HCT116 (cell line): ENCODE measurements at regions not wholly inside any gene's neighbourhood (a gene's known extent, or its start where the extent isn't known, plus 50 kb on each side); places are given as distances from the start of the nearest gene placed in this dataset.

ENCODE experiments used
- ATAC-seq: fragments of 200-7000 bp; cut with Tn5 transposase; 2 replicates; pipeline ENCODE4 v1.9.1; 2020; ENCODE audit warnings: mild to moderate bottlenecking, moderate library complexity
- BruUV-seq: library from RNA; stranded (reverse); fragments of 400-500 nt; replicated peaks from 2 replicates; lab custom pipeline; 2021; lab: Mats Ljungman, UMichigan
- CTCF ChIA-PET: fragments of 300-600 bp; sonication (Branson Sonifier 250); formaldehyde crosslinking; loops from one replicate; lab custom pipeline; 2021; ENCODE audit warnings: antibody characterized with exemption; lab: Charles Lee
- POLR2A ChIA-PET: fragments of 300-600, 350-600 bp; sonication (Branson Sonifier 250); formaldehyde crosslinking; loops from one replicate; lab custom pipeline; 2021; ENCODE audit warnings: antibody characterized with exemption; lab: Charles Lee
- RAD21 ChIA-PET, 2 experiments: fragments of 300-600 bp; sonication (Branson Sonifier 250); formaldehyde crosslinking; loops; one replicate each; lab custom pipeline; 2023; ENCODE audit warnings: low total read pairs in 2 of 2; ENCODE audit not compliant: uncharacterized antibody in 2 of 2, unreplicated experiment in 2 of 2, low non-redundant PET in 1 of 2; lab: Charles Lee
- DNase-seq: peaks from one replicate; pipeline ENCODE4 v3.0.0-alpha.2; 2010; ENCODE audit warnings: low read depth, low spot score
- H2AFZ ChIP-seq: fragments of 200-600 bp; shearing (Covaris generic), sonication (generic); 2 replicates; pipeline ENCODE4 v1.6.1; 2017; ENCODE audit warnings: low read depth, mixed run types, mixed read lengths, antibody characterized with exemption, low read length; ENCODE audit not compliant: poor library complexity, severe bottlenecking
- H3K27ac ChIP-seq: 2 replicates; pipeline ENCODE4 v1.5.1; 2012; ENCODE audit warnings: low read depth, low read length
- H3K27me3 ChIP-seq: fragments of 200-600 bp; sonication (generic); 2 replicates; pipeline ENCODE4 v1.6.1; 2016; ENCODE audit warnings: mixed run types, low read length, mixed read lengths; ENCODE audit not compliant: insufficient read depth
- H3K36me3 ChIP-seq, 2 experiments: fragments of 200-500 bp in 1 of 2; fragments of 200-600 bp in 1 of 2; sonication (Bioruptor generic) in 1 of 2; sonication (generic) in 1 of 2; 2 replicates each; pipeline versions ENCODE4 v1.5.1 to v1.6.1; 2014 to 2016; ENCODE audit warnings: low read length in 2 of 2, inconsistent platforms in 1 of 2, mixed read lengths in 1 of 2, mixed run types in 1 of 2; ENCODE audit not compliant: insufficient read depth in 2 of 2, control insufficient read depth in 1 of 2
- H3K4me1 ChIP-seq, 2 experiments: fragments of 200-600 bp in 1 of 2; sonication (generic) in 1 of 2; 2 replicates each; pipeline versions ENCODE4 v1.5.1 to v1.6.1; 2012 to 2017; ENCODE audit warnings: low read length in 2 of 2, inconsistent platforms in 1 of 2, mild to moderate bottlenecking in 1 of 2, mixed read lengths in 1 of 2, mixed run types in 1 of 2, moderate library complexity in 1 of 2; ENCODE audit not compliant: insufficient read depth in 2 of 2, control insufficient read depth in 1 of 2
- H3K4me2 ChIP-seq: fragments of 200-600 bp; sonication (generic); 2 replicates; pipeline ENCODE4 v1.6.1; 2017; ENCODE audit warnings: mixed run types, low read length, mixed read lengths
- H3K4me3 ChIP-seq, 2 experiments: fragments of 200-600 bp in 1 of 2; sonication (generic) in 1 of 2; replicated peaks in 1 of 2; 2 replicates each; pipeline ENCODE4 v1.5.1; 2011 to 2016; ENCODE audit warnings: low read length in 2 of 2, control low read depth in 1 of 2, low read depth in 1 of 2, mild to moderate bottlenecking in 1 of 2, mixed read lengths in 1 of 2, mixed run types in 1 of 2
- H3K79me2 ChIP-seq: fragments of 200-600 bp; sonication (generic); 2 replicates; pipeline ENCODE4 v1.6.1; 2017; ENCODE audit warnings: mild to moderate bottlenecking, mixed run types, low read length, moderate library complexity, mixed read lengths; ENCODE audit not compliant: insufficient read depth
- H3K9ac ChIP-seq: fragments of 200-600 bp; sonication (generic); 2 replicates; pipeline ENCODE4 v1.6.1; 2016; ENCODE audit warnings: low read length, mixed read lengths
- H3K9me2 ChIP-seq: fragments of 200-600 bp; sonication (generic), shearing (Covaris generic); 2 replicates; pipeline ENCODE4 v1.6.1; 2017; ENCODE audit warnings: mixed run types, mild to moderate bottlenecking, moderate library complexity; ENCODE audit not compliant: insufficient read depth
- H3K9me3 ChIP-seq, 2 experiments: fragments of 200-500 bp in 1 of 2; fragments of 200-600 bp in 1 of 2; sonication (Bioruptor generic) in 1 of 2; sonication (generic) in 1 of 2; 2 replicates each; pipeline ENCODE4 v1.6.1; 2014 to 2017; ENCODE audit warnings: low read length in 2 of 2, mixed read lengths in 2 of 2, inconsistent platforms in 1 of 2, low read depth in 1 of 2, mild to moderate bottlenecking in 1 of 2, mixed run types in 1 of 2, moderate library complexity in 1 of 2; ENCODE audit not compliant: control insufficient read depth in 1 of 2, insufficient read depth in 1 of 2
- H4K20me1 ChIP-seq: fragments of 200-600 bp; sonication (generic), shearing (Covaris generic); 2 replicates; pipeline ENCODE4 v1.6.1; 2017; ENCODE audit warnings: mixed run types, mild to moderate bottlenecking, moderate library complexity; ENCODE audit not compliant: insufficient read depth
- CBX3 ChIP-seq: IDR thresholded peaks from 2 replicates; pipeline ENCODE4 v1.6.1; 2012; ENCODE audit warnings: low read depth
- CEBPB ChIP-seq: IDR thresholded peaks from 2 replicates; pipeline ENCODE4 v1.6.1; 2012; ENCODE audit warnings: low read depth
- EGR1 ChIP-seq: IDR thresholded peaks from 2 replicates; pipeline ENCODE4 v1.6.1; 2012; ENCODE audit warnings: low read depth
- ELF1 ChIP-seq: IDR thresholded peaks from 2 replicates; pipeline ENCODE4 v1.6.1; 2012; ENCODE audit warnings: low read depth, borderline replicate concordance
- EZH2 ChIP-seq: fragments of 200-600 bp; sonication (generic); IDR thresholded peaks from 2 replicates; pipeline ENCODE4 v1.6.1; 2017; ENCODE audit warnings: antibody characterized with exemption, mixed run types
- EZH2phosphoT487 ChIP-seq: fragments of 200-600 bp; IDR thresholded peaks from 2 replicates; pipeline ENCODE4 v1.6.1; 2018; ENCODE audit warnings: antibody characterized with exemption, borderline replicate concordance
- FOSL1 ChIP-seq: IDR thresholded peaks from 2 replicates; pipeline ENCODE4 v1.6.1; 2012; ENCODE audit warnings: low read depth
- POLR2AphosphoS5 ChIP-seq: IDR thresholded peaks from 2 replicates; pipeline ENCODE4 v1.6.1; 2011; ENCODE audit warnings: mild to moderate bottlenecking, low read depth, low read length, moderate library complexity
- RAD21 ChIP-seq: IDR thresholded peaks from 2 replicates; pipeline ENCODE4 v1.6.1; 2012; ENCODE audit warnings: low read depth, mild to moderate bottlenecking
- SIN3A ChIP-seq: IDR thresholded peaks from 2 replicates; pipeline ENCODE4 v1.6.1; 2012; ENCODE audit warnings: low read depth
- SP1 ChIP-seq: IDR thresholded peaks from 2 replicates; pipeline ENCODE4 v1.6.1; 2012; ENCODE audit warnings: low read depth
- SRF ChIP-seq: IDR thresholded peaks from 2 replicates; pipeline ENCODE4 v1.6.1; 2012; ENCODE audit warnings: low read depth
- YY1 ChIP-seq: IDR thresholded peaks from 2 replicates; pipeline ENCODE4 v1.6.1; 2011; ENCODE audit warnings: low read length, low read depth, moderate library complexity, mild to moderate bottlenecking; ENCODE audit not compliant: insufficient replicate concordance; ENCODE audit errors: extremely low read depth
- ZFX ChIP-seq: fragments of 450-650 bp; IDR thresholded peaks from 2 replicates; pipeline ENCODE4 v1.6.1; 2017
- ZNF274 ChIP-seq: fragments of 200-500 bp; sonication (Bioruptor generic); IDR thresholded peaks from 2 replicates; pipeline ENCODE4 v1.6.1; 2014; ENCODE audit warnings: mild to moderate bottlenecking, low read depth, low read length, inconsistent platforms
- intact Hi-C: fragments of 100-400 bp; cut with micrococcal nuclease; formaldehyde crosslinking; loops from 2 replicates; pipeline ENCODE4 v1.10.0; 2022
- TF ChIP-seq, protein P1 (sequence below): IDR thresholded peaks from 2 replicates; pipeline ENCODE4 v1.6.1; 2012
- TF ChIP-seq, protein P2 (sequence below): IDR thresholded peaks from 2 replicates; pipeline ENCODE4 v1.6.1; 2012; ENCODE audit warnings: low read depth
- TF ChIP-seq, protein P3 (sequence below), 3 experiments: fragments of 200-600 bp in 1 of 3; sonication (generic) in 1 of 3; IDR thresholded peaks in 2 of 3; conservative IDR thresholded peaks in 1 of 3; 2 replicates each; pipeline ENCODE4 v1.5.1; 2012 to 2017; ENCODE audit warnings: low read depth in 2 of 3, low read length in 2 of 3, antibody characterized with exemption in 1 of 3, borderline replicate concordance in 1 of 3, control low read depth in 1 of 3, mild to moderate bottlenecking in 1 of 3, mixed read lengths in 1 of 3, mixed run types in 1 of 3, moderate library complexity in 1 of 3; ENCODE audit not compliant: insufficient read depth in 1 of 3

DNA sequence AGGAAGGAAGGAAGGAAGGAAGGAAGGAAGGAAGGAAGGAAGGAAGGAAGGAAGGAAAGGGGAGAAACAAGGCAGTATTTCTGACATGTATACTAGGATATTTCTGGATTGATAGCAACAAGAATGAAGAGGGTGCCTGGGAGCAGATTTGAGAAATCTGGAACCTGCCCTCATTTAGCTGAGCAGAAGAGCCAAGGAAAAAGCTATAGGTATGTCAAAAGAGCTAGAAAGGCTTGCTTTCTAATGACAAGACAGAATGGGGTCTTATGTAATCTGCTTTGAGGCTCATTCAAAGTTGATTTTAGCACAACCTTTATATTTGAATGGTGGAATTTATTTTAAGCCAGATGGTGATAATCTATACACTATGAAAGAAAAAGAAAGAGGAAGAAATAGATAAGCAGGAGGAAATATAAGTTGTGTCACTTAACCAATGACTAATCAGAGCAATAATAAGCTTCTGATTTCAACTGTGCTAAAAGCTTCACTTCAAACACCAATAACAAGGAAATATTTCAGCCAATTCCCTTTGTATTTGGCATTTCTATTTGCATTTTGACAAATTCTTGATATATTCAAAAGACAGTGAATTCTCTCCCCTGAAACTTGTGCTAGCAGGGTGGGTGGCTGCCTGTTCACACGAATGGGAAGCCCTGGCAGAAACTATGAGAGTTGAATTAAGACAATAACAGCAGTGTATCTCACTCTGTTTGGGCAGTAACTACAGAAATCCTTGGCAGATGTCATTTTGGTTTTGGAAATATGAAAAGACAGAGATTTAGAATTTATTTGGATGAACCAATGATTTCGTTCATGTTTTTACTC is 76.3 kb upstream of the FLRT2 start:
- Histone ChIP-seq H3K9me2 (no peaks in the 10 kb centered on the region), H3K4me2 (no peak overlapping the region), H3K36me3 (no peaks in the 10 kb centered on the region), H3K27me3 (no peaks in the 10 kb centered on the region), H4K20me1 (no peaks in the 10 kb centered on the region), H3K79me2 (no peaks in the 10 kb centered on the region), H3K4me1 (no peaks in the 10 kb centered on the region), H3K9me3 (peaks cover 5 to 20% of the 10 kb centered on the region in 2 experiments; a peak in 2 of 4 replicates), H3K27ac (no peak overlapping the region), H3K4me3 (no peak overlapping the region), H3K9ac (no peak overlapping the region), H2AFZ (no peak overlapping the region)
- ChIA-PET RAD21 (no interaction called here), CTCF (no interaction called here), POLR2A (no interaction called here)
- no TSS peak for BruUV-seq
- TF ChIP-seq ZNF274 (no peak), CBX3 (no peak), ELF1 (no peak), EZH2 (no peak), CEBPB (no peak), SP1 (no peak), FOSL1 (no peak), SIN3A (no peak), EGR1 (no peak), RAD21 (no peak), YY1 (no peak), SRF (no peak), EZH2phosphoT487 (no peak), ZFX (no peak), POLR2AphosphoS5 (no peak)
- TF ChIP-seq, protein P1, sequence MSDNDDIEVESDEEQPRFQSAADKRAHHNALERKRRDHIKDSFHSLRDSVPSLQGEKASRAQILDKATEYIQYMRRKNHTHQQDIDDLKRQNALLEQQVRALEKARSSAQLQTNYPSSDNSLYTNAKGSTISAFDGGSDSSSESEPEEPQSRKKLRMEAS: no peak
- TF ChIP-seq, protein P2, sequence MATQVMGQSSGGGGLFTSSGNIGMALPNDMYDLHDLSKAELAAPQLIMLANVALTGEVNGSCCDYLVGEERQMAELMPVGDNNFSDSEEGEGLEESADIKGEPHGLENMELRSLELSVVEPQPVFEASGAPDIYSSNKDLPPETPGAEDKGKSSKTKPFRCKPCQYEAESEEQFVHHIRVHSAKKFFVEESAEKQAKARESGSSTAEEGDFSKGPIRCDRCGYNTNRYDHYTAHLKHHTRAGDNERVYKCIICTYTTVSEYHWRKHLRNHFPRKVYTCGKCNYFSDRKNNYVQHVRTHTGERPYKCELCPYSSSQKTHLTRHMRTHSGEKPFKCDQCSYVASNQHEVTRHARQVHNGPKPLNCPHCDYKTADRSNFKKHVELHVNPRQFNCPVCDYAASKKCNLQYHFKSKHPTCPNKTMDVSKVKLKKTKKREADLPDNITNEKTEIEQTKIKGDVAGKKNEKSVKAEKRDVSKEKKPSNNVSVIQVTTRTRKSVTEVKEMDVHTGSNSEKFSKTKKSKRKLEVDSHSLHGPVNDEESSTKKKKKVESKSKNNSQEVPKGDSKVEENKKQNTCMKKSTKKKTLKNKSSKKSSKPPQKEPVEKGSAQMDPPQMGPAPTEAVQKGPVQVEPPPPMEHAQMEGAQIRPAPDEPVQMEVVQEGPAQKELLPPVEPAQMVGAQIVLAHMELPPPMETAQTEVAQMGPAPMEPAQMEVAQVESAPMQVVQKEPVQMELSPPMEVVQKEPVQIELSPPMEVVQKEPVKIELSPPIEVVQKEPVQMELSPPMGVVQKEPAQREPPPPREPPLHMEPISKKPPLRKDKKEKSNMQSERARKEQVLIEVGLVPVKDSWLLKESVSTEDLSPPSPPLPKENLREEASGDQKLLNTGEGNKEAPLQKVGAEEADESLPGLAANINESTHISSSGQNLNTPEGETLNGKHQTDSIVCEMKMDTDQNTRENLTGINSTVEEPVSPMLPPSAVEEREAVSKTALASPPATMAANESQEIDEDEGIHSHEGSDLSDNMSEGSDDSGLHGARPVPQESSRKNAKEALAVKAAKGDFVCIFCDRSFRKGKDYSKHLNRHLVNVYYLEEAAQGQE: no peak
- TF ChIP-seq, protein P3, sequence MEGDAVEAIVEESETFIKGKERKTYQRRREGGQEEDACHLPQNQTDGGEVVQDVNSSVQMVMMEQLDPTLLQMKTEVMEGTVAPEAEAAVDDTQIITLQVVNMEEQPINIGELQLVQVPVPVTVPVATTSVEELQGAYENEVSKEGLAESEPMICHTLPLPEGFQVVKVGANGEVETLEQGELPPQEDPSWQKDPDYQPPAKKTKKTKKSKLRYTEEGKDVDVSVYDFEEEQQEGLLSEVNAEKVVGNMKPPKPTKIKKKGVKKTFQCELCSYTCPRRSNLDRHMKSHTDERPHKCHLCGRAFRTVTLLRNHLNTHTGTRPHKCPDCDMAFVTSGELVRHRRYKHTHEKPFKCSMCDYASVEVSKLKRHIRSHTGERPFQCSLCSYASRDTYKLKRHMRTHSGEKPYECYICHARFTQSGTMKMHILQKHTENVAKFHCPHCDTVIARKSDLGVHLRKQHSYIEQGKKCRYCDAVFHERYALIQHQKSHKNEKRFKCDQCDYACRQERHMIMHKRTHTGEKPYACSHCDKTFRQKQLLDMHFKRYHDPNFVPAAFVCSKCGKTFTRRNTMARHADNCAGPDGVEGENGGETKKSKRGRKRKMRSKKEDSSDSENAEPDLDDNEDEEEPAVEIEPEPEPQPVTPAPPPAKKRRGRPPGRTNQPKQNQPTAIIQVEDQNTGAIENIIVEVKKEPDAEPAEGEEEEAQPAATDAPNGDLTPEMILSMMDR (IDR thresholded peaks at IDR 0.05 in 2 of 3, conservative IDR thresholded peaks at IDR 0.05 in 1 of 3; ENCODE audit: borderline replicate concordance in 1 of 3, insufficient read depth in 1 of 3, low read depth in 2 of 3, low read length in 2 of 3): no peak
- no peak for ATAC-seq
- DNase-seq: no peak
- intact Hi-C loops: no loop called here
